GM21786 (cell line): ENCODE measurements at regions not wholly inside any gene's neighbourhood (a gene's known extent, or its start where the extent isn't known, plus 50 kb on each side); places are given as distances from the start of the nearest gene placed in this dataset.
A peak's percentile ranks its signal among the peaks of the same experiment; 100 is the strongest.
"Not testable (repeated sequence)": the region's sequence is repeated elsewhere in the genome, so short reads cannot be mapped to it uniquely, and the experiment has no call there.

ENCODE experiments used
- ATAC-seq: cut with Tn5 transposase; IDR thresholded peaks from one replicate; pipeline ENCODE4 v1.9.1; 2021; ENCODE audit not compliant: unreplicated experiment

DNA sequence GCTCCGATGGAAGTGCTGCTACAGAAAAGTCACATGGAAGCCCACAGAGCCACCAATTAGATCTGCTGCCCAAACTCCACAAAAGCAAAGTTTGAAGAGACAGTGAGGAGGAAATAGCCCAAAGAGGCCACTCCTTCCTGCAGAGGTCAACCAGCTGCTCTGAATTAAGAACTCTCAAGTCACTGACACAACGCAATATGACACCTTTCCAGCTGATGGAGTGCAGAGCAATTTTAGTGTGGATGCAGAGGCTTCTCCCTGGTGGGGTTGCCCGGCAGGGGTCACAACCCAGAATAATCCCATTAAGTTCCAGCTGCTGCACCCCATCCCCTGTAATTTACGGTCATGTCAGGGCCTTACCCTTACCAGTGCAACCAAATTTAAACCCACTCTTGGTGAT, 361.9 kb upstream of the JARID2 start:
- no peak for ATAC-seq

DNA sequence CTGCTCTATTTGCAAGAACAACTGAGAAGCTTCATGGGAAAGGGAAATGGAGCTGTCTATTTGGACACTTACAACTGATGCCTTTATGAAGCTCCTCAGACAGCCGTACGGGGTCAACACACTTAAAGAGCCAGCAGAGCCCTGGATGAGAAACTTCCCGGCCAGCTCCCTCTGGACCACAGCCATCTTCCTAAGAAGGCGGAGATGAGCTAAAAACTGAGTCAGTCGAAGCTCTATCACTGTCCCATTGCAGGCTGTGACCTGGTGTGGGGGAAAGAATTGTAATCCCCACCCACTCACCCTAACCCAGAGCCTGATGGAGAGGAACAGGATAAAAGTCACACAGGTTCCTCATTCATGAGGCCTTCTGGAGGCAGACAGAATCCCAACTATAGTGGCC, 360.4 kb upstream of the JARID2 start:
- ATAC-seq, result no peak

DNA sequence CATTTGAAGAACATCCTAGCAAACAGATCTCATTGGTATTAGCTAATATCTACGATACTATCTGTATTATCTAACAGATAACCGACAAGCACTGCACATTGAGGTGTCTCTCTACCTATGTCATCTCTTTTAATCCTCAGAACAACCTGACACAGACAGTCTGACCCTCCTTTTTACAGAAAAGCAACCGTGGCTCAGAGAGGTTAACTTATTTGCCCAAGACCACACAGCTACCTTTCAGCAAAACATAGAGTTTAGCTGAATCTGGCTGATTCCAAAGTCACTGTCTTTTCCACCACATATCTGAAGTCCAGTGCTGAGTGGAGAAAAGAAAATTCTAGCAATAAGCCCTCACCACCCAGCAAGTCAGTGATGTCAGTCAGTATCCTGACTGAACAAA, 358.7 kb upstream of the JARID2 start:
- no peak for ATAC-seq

DNA sequence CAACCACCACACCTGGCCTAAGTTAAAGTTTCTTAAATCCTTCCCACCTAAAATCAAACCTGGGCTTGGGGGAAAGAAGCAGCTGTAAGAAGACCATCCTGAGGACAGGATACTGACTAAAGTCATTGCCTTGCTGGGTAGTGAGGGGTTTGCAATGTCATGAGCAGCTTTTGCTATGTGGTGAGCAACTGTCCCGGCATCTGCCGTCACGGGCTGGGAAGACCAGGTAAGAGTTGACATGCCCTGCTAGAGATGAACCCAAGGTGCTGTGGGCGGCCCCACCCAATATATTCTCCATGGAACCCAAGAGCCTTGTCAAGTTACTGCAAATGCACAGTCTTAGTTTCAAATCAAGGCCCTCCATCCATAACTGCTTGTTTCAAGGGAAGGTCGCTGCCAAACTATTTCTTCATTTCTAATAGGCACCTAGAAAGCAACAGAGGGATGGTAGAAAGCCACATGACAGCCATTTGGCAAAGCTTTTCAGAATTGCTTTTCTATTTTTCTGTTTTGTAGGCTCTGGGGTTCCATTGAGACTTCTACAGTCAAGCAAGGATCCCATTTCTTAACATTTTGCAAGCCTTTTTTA, 357.8 kb upstream of the JARID2 start:
- ATAC-seq, result no peak

DNA sequence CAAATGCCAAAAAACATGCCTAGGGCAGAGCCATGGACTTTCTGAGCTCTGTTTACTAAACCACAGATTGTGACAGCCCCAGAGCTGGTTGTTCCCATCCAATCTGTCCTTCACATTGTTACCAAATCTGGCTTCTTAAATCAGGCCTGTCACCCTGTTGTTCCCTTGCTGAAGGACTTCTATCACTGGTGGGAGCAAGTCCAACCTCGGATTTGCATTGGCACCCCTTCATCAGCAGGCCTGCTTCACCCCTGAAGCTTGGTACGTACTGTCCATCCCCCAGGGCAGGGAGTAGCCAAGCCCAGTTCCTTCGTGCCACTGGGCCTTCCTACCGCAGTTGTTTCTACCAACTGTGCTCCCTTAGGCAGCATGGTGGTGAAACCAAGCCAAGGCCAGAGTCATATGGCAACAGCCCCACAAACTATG, 357.3 kb upstream of the JARID2 start:
- ATAC-seq, result no peak

DNA sequence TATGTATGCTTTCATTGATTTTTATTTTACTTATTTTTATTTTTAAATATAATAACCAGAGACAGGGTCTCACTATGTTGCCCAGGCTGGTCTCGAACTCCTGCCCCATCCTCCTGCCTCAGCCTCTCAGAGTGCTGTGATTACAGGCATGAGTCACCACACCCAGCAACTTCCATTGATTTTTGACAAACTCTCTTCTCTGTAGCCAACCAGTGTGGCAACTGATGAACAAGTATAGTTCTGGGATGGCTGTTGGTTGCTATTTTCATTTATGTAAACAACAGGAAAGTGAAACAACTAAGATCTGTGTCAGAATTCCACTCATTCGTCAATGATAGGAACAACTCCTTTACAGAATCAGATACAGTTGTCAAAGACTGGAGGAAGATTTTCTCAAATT, 356.7 kb upstream of the JARID2 start:
- ATAC-seq, result no peak

DNA sequence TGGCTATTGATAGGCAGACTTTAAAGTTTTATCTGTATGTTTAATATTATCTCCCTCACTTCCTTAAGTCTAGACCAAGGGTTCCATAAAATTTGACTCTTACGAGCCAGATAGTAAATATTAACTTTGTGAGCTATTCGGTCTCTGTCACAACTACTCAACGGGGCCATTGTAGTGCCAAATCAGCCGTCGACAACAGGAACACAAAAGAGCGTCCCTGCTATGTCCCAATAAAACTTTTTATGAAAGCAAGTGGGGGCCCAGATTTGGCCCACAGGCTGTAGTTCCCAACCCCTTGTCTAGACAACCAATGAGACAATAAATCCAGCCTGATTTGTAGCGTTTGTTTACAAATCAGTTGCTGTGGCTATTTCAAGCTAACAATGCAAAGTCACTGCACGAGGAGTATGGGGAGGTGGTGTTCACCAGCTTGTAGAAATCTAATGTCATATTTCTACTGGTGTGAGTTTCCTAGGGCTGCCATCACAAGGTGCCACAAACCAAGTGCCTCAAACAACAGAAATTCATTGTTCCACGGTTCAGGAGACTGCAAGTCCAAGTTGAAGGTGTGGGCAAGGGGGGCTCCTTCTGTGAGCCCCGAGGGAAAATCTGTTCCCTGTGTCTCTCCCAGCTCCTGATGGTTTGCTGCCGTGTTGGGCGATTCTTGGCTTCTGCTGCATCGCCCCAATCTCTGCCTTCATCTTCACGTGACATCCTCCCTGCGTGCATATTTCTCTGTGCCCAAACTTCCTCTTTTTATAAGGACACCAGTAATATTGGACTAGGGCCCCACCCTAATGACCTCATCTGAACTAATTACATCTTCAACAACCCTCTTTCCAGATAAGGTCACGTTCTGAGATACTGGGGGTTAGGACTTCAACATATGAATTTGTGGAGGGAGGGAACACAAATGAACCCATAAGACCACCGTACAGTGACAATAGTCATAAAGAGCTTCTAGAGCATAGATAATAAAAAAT, 356.0 kb upstream of the JARID2 start:
- no peak for ATAC-seq

DNA sequence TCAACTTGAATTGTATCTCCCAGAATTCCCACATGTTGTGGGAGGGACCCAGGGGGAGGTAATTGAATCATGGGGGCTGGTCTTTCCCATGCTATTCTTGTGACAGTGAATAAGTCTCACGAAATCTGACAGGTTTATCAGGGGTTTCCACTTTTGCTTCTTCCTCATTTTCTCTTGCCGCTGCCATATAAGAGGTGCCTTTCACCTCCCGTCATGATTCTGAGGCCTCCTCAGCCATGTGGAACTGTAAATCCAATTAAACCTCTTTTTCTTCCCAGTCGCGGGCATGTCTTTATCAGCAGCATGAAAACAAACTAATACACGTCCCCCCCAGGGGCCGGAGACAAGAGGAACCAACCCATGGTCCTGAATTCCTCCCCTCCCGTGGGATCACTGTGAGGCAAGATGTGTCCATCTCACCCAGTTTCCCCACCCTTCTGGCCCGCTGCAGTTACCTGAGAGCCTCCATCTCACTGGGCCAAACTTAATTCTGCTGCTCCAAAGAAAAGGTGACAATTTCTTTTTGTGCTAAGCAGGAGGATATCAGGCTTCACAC, 354.0 kb upstream of the JARID2 start:
- not testable (repeated sequence) for ATAC-seq

DNA sequence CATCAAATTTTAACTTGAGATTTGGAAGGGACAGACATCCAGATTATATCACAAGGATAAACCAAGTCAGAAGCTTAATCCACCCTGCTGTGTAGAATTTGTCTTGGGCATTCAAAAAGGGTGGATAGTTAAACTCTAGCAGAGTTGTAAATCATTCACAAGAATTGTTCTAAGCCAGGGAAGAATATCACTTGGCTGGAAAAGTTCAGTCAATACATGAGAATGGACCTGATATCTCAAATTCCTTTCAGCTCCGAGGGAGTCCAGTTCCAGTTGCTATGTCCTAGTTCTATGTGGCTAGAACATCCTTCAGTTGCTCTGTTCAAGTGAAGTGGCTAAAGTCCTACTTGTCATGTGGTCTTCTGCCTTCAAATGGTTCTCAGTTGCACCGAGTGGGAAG, 351.8 kb upstream of the JARID2 start:
- no peak for ATAC-seq

DNA sequence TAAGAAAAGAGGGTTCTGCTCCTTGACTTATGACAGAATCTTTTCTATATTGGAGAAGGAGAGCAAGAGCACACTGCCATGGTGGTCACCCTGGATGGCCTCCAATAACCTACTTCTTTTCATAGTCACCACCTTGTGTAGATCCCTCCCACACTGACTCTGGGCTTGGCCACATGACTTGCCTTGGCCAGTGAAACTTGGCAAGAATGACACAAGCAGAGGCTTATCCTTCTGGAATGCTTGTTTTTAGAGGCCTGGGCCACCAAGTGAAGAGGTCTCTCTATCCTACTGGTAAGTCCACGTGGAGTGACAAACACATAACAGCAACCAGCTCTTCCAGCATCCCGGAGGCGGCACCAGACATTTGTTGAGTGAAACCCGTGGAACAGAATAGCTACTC, 349.4 kb upstream of the JARID2 start:
- no peak for ATAC-seq

DNA sequence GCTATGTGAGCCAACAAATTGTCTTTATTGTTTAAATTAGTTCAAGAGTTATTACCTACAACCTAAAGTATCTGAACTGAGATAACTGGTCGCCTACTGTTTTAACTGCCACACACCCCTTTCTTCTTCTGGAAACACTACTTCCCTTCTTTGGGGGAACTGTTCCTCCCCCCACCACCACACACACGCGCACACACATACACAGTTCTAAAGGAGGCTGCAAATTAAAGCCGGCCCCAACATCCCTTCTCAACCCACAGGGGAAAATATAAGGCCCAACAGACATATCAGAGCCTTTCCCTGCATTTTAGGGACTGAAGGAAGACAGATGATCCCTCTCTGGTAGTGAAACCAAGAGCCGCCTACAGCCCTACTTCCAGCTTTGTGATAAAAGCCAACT, 348.0 kb upstream of the JARID2 start:
- ATAC-seq, result no peak

DNA sequence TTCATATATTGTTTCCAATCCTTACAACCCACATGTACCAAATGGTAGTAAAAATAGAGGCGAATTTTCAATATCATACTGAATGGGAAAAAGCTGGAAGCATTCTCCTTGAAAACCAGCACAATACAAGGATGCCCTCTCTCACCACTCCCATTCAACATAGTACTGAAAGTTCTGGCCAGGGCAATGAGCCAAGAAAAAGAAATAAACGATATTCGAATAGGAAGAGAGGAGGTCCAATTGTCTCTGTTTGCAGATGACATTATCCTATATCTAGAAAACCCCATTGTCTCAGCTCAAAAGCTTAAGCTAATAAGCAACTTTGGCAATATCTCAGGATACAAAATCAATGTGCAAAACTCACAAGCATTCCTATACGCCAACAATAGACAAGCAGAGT, 346.4 kb upstream of the JARID2 start:
- not testable (repeated sequence) for ATAC-seq

DNA sequence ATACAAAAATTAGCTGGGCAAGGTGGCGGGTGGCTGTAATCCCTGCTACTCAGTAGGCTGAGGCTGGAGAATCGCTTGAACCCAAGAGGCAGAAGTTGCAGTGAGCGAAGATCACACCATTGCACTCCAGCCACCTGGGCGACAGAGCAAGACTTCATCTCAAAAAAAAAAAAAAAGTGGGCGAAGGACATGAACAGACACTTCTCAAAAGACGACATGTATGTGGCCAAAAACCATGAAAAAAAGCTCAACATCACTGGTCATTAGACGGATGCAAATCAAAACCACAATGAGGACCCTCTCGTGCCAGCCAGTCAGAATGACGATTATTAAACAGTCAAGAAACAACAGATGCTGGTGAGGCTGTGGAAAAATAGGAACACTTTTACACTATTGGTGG, 344.9 kb upstream of the JARID2 start:
- ATAC-seq, result no peak

DNA sequence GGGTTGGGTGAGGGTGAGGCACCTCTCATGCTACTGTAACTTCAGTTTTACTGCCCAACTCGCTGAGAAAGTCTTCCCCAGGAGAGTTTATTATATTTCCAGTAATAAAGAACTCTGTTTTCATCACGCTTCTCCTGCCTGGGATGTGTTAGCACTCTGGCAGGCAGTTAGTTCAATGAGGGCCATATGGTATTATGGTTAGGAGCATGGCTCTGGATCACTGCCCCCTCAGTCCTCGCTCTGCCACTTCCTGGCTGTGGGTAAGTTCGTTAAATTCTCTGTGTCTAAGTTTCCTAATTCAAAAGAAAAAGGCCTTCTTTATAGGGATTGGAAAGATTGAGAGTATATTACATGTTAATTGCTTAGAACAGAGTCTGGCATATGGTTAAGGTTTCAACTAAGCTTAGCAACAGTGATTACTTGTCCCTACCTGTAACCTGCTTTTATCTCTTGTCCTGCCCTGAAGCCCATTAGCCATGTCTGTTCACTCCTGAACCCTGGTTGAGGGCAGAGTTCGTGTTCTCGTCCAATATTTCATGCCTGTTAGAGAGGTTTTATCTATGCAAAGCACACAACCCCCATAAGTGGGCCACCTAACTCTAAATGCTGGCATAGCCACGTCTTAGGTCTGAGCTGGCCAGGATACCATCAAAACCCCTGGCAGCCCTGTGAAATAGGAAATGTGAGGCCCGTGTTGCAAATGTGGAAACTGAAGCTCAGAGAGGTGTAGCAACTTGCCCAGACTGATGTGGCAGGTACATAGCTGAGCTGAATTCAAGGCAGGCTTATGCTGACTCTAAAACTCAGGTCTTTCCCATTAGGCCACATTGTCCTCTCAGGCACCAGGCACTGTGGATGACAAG, 342.5 kb upstream of the JARID2 start:
- no peak for ATAC-seq

DNA sequence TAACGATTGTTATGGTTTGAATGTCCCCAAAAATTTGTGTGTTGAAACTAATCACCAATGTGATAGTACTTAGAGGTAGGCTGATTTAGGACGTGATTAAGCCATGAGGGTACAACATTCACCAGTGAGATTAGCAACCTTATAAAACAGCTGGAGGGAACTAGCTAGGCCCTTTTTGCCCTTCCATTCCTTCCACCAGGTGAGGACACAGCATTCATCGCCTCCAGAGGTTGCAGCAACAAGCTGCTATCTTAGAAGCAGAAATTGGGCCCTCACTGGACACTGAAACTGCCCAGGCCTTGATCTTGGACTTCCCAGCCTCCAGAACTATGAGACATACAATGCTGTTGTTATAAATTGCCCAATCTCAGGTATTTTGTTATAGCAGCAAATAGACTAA, 340.7 kb upstream of the JARID2 start:
- no peak for ATAC-seq

DNA sequence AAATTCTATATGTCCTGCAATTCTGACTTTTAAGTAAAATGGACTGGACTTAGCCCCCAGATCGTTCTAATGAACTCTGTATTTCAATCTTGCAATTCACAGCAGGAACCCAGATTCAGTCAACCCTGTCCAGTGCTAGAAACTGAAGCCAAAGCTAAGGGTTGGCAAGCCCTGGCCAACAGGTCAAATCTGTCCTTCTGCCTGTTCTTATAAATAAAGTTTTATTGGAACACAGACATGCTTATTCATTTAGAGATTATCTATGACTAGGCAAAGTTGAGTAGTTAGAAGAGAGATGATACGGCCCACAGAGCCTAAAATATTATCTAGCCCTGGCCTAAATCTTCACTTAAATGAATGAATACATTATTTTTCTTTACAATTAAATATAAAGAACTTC, 339.2 kb upstream of the JARID2 start:
- ATAC-seq, result no peak

DNA sequence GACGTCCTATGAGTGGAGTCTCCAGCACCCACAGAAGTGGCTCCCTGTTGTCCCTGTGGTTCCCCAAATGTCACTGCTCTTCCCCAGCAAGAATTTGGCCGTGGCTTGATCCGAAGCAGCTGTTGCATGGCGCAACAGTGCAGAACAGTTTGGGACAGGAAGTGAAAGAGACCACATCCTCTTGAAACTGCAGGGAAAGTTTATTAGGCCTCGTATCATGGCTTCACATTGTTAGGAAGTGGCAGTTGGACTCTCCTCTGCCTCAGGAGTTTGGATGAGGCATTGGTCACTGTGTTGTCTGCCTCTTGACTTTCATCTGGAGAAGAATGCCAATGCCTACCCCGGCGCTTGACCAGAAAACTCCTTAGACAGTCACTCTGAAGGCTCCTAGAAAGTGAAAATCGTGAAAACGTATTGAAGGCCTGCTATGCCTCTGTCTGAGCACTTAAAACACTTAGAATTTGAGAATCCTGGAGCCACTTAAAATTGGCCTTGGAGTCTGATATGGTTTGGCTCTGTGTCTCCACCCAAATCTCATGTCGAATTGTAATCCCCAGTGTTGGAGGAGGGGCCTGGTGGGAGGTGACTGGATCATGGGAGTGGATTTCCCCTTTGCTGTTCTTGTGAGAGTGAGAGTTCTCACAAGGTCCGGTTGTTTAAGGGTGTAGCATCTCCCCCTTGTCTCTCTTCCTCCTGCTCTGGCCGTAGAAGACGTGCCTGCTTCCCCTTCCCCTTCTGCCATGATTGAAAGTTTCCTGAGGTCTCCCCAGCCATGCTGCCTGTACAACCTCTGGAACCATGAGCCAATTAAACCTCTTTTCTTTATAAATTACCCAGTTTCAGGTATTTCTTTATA, 334.9 kb upstream of the JARID2 start:
- peak; percentile 77 for ATAC-seq

DNA sequence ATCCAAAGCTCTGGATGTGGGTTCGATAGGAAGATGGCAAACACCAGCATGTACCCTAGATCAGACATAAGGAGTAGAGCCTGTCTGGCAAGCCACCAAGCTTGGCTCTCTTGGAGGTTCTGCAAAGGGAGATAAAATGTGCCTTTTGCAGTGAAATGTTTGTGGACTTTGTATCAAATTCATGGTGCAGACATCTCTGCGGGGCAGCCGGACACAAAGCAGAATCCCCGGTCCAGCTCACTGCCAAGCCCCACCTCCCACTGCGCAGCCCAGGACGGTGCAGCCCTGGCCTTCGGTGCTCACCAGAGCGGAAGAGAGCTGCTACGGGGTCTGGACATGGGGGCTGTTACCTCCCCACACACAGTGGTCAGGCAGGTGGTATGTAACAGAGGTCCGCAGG, 333.6 kb upstream of the JARID2 start:
- ATAC-seq, result no peak

DNA sequence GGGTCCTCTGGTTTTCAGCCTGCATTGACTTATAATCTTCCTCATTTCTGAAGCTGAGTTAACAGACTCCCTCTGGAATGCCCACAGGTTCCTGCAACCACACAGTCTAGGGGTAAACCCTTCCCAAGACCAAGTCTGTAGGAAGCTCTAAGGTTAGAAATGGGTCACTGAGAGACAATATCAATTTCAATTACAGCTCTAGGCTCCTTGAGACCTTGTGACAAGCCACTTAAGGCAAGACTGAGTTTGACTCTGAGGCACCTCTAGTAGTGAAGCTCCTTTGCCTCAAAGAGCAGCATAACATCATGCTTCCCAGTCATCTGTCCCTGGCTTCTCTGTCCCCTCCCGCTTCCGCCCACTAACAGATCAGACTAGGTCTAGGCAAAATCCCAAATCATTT, 333.2 kb upstream of the JARID2 start:
- no peak for ATAC-seq

DNA sequence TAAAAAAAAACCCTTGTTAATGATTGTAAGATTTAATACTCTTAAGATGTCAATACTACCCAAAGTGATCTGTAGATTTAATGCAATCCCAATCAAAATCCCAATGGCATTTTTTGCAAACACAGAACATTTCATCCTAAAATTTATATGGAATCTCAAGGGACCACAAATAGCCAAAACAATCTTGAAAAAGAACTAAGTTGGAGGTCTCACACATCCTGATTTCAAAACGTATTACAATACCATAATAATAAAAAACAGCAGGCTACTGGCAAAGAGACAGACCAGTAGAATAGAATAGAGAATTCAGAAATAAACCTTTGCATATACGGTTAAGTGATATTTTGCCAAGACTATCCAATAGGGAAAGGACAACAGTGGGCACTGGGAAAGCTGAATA, 331.9 kb upstream of the JARID2 start:
- ATAC-seq, result no peak
